Kidney (tissue), 13 donors: ENCODE measurements at regions not wholly inside any gene's neighbourhood (a gene's known extent, or its start where the extent isn't known, plus 50 kb on each side); places are given as distances from the start of the nearest gene placed in this dataset.

Experiments
- DNase-seq, 5 donors: peaks; one replicate each; pipeline ENCODE4 v3.0.0-alpha.2; 2013 to 2020
- FAIRE-seq: peaks from 2 replicates; lab custom pipeline; 2012; peaks lifted over from hg19 to GRCh38; lab: Jason Lieb, UNC
- H3K27ac ChIP-seq, 2 donors: one replicate each; pipeline ENCODE4 v1.7.0; 2013; ENCODE audit warnings: low read depth in 2 of 2, low read length in 2 of 2, inconsistent platforms in 1 of 2
- H3K27me3 ChIP-seq: one replicate; pipeline ENCODE4 v1.7.1; 2013; ENCODE audit warnings: low read length, inconsistent platforms; ENCODE audit not compliant: control insufficient read depth, insufficient read depth
- H3K36me3 ChIP-seq, 3 donors: one replicate each; pipeline versions ENCODE4 v1.7.0 to v1.7.1; 2013; ENCODE audit warnings: low read length in 3 of 3, control low read depth in 1 of 3, inconsistent platforms in 1 of 3; ENCODE audit not compliant: insufficient read depth in 3 of 3, control insufficient read depth in 2 of 3
- H3K4me1 ChIP-seq, 3 donors: one replicate each; pipeline versions ENCODE4 v1.7.0 to v1.7.1; 2013; ENCODE audit warnings: low read length in 3 of 3, inconsistent platforms in 1 of 3, low read depth in 1 of 3; ENCODE audit not compliant: control insufficient read depth in 2 of 3, insufficient read depth in 2 of 3
- H3K4me3 ChIP-seq, 3 donors: one replicate each; pipeline versions ENCODE4 v1.7.0 to v1.8.1; 2013; ENCODE audit warnings: low read length in 3 of 3, control low read depth in 1 of 3, inconsistent platforms in 1 of 3
- H3K9ac ChIP-seq, 3 donors: one replicate each; pipeline versions ENCODE4 v1.7.0 to v1.7.1; 2013; ENCODE audit warnings: low read length in 3 of 3, control low read depth in 1 of 3, inconsistent platforms in 1 of 3
- H3K9me3 ChIP-seq, 3 donors: one replicate each; pipeline versions ENCODE4 v1.7.0 to v1.7.1; 2013; ENCODE audit warnings: low read length in 3 of 3, control low read depth in 1 of 3, inconsistent platforms in 1 of 3; ENCODE audit not compliant: control insufficient read depth in 2 of 3, insufficient read depth in 1 of 3
- intact Hi-C: fragments of 100-400 bp; cut with DNase I; formaldehyde crosslinking; loops from one replicate; pipeline ENCODE4 v1.11.1; 2022
- TF ChIP-seq, protein P1 (sequence below): IDR thresholded peaks from 3 replicates; pipeline ENCODE4 v1.5.1; 2012; ENCODE audit warnings: mild to moderate bottlenecking, moderate library complexity, borderline replicate concordance; ENCODE audit not compliant: insufficient read depth; ENCODE audit errors: extremely low read depth
- donor health status: control.
- donor health status: control.
- donor health status: control.
- donor health status: control.
- donor health status: control.
- donor health status: DM: yes; HTN: yes; CAD: no.
- donor health status: Normal renal cell carcinoma (clear cell type).

DNA sequence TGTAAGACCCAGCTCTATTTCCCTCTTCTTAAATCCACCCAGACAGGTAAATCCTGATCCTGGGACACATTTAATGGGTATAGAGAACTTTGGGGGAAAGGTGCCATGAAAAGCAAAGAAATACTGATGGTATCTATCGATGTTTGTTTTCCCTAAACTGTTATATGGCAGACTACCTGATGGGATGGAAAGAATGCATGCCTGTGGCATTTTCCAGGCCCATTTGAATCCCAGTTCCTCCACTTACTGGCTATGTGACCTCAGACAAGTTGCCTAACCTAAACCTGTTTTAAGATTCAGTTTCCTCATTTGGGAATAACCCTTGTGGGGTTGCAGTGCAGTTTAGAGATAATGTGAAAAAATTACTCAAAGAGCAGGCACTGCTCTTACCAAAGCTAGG, 404.5 kb downstream of the FUT8 start:
- TF ChIP-seq, protein P1, sequence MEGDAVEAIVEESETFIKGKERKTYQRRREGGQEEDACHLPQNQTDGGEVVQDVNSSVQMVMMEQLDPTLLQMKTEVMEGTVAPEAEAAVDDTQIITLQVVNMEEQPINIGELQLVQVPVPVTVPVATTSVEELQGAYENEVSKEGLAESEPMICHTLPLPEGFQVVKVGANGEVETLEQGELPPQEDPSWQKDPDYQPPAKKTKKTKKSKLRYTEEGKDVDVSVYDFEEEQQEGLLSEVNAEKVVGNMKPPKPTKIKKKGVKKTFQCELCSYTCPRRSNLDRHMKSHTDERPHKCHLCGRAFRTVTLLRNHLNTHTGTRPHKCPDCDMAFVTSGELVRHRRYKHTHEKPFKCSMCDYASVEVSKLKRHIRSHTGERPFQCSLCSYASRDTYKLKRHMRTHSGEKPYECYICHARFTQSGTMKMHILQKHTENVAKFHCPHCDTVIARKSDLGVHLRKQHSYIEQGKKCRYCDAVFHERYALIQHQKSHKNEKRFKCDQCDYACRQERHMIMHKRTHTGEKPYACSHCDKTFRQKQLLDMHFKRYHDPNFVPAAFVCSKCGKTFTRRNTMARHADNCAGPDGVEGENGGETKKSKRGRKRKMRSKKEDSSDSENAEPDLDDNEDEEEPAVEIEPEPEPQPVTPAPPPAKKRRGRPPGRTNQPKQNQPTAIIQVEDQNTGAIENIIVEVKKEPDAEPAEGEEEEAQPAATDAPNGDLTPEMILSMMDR = no peak
- no peak for FAIRE-seq

DNA sequence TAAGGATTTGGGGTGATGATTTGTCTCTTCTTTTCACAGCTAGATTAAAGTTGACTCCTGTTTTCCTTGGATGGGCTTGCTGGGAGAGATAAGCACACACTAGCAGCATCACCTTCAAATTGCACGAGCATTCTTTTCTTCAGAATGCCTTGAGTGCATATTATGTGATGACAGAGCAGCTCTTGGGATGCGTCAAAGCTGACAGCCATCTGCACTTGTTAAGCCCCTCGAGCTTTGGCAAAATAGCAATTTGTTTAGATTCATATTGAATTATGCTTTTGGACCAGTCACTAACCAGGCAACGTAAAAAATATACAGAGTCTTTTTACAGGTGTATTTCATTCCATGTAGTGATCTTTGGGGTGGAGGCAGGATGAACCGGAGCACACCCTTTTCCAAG, 407.0 kb downstream of the FUT8 start:
- TF ChIP-seq, protein P1 = no peak
- FAIRE-seq (no peak), DNase-seq (no peak)
- Histone ChIP-seq H3K9ac (no peak overlapping the region), H3K27ac (no peak overlapping the region), H3K36me3 (no peaks in the 10 kb centered on the region), H3K4me1 (peaks cover 0 to 3% (median 3%) of the 10 kb centered on the region in 3 donors), H3K27me3 (no peaks in the 10 kb centered on the region), H3K4me3 (no peak overlapping the region), H3K9me3 (peaks cover 0 to 3% (median 0%) of the 10 kb centered on the region in 3 donors)
- intact Hi-C loops = no loop called here

More for the DNA sequence above, 404.5 kb downstream of the FUT8 start:
- no peak for DNase-seq
- H3K4me3 ChIP-seq = no peak overlapping the region
- no peaks in the 10 kb centered on the region for H3K36me3 ChIP-seq
- peaks cover 0 to 3% (median 0%) of the 10 kb centered on the region in 3 donors for H3K9me3 ChIP-seq
- intact Hi-C loops = no loop called here
- H3K4me1 ChIP-seq = peaks cover 0 to 3% (median 3%) of the 10 kb centered on the region in 3 donors
- H3K9ac ChIP-seq = no peak overlapping the region
- H3K27ac ChIP-seq = no peak overlapping the region
- H3K27me3 ChIP-seq = no peaks in the 10 kb centered on the region

DNA sequence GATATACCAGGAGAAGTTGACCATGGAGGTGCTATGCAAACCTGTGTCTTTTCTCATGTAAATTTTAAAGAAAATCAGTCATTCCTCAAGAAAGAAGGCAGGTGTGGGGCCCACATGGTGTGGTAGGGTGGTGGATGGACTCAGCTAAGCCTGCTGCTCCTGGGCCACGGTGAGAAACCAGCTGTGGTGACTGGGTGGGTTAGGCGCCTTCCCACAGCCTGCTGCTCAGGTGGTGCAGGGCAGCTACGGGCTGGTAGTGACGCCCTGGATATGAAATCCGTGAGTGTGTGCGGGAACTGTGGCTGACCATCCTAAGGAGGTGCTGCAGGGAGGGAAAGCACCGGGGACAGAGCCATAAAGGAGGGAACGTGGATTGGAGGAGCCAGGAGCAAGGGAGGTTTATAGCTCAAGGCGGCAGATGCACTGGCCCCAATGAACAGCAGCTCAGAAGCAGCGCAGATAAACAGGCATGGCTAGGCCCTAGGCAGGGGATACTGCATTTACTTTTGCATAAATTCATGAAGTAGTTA, 408.8 kb downstream of the FUT8 start:
- Histone ChIP-seq H3K4me1 (peaks cover 0 to 3% (median 3%) of the 10 kb centered on the region in 3 donors), H3K27me3 (no peaks in the 10 kb centered on the region), H3K27ac (no peak overlapping the region), H3K36me3 (no peaks in the 10 kb centered on the region), H3K9me3 (peaks cover 0 to 3% (median 0%) of the 10 kb centered on the region in 3 donors), H3K4me3 (no peak overlapping the region), H3K9ac (no peak overlapping the region)
- FAIRE-seq = no peak
- DNase-seq = no peak
- intact Hi-C loops = loop anchor here (10.0 kb wide), 1 partner anchor 406 kb away; the partner anchor contains the start of gene FUT8
- TF ChIP-seq, protein P1 = no peak
